HEK293 (cell line): ENCODE measurements at regions not wholly inside any gene's neighbourhood (a gene's known extent, or its start where the extent isn't known, plus 50 kb on each side); places are given as distances from the start of the nearest gene placed in this dataset.

Source experiments
- CTCF ChIP-seq: fragments of 450-650 bp; formaldehyde crosslinking; IDR thresholded peaks from 2 replicates; pipeline ENCODE4 v1.5.1; 2016; ENCODE audit warnings: missing biosample characterization, missing genetic modification characterization
- SP3 ChIP-seq: fragments of 450-650 bp; formaldehyde crosslinking; IDR thresholded peaks from 2 replicates; pipeline ENCODE4 v1.5.1; 2016; ENCODE audit warnings: missing biosample characterization, missing genetic modification characterization
- ZNF785 ChIP-seq: fragments of 450-650 bp; formaldehyde crosslinking; IDR thresholded peaks from 2 replicates; pipeline ENCODE4 v1.5.1; 2016; ENCODE audit warnings: missing biosample characterization, missing genetic modification characterization
- ZNF792 ChIP-seq: fragments of 450-650 bp; formaldehyde crosslinking; IDR thresholded peaks from 2 replicates; pipeline ENCODE4 v1.5.1; 2016; ENCODE audit warnings: missing biosample characterization, missing genetic modification characterization

GRCh38 chr3:135393898-135394525 lies 571.5 kb upstream of the PPP2R3A start:
- TF ChIP-seq CTCF (tag by site-specific recombination), result no peak
- TF ChIP-seq SP3 (tag by site-specific recombination), result no peak
- no peak for TF ChIP-seq ZNF785 (tag by site-specific recombination)
- TF ChIP-seq ZNF792 (tag by site-specific recombination), result no peak
